Adipocyte (in vitro differentiated cells): ENCODE measurements at regions not wholly inside any gene's neighbourhood (a gene's known extent, or its start where the extent isn't known, plus 50 kb on each side); places are given as distances from the start of the nearest gene placed in this dataset.

ENCODE experiments used
- DNase-seq: peaks from one replicate; pipeline ENCODE4 v3.0.0-alpha.2; 2015; ENCODE audit warnings: low read depth
- H3K27me3 ChIP-seq: replicated peaks from 2 replicates; pipeline ENCODE4 v1.7.0; 2013; ENCODE audit warnings: mild to moderate bottlenecking, low read length, moderate library complexity; ENCODE audit not compliant: control insufficient read depth, insufficient read depth
- H3K36me3 ChIP-seq: 2 replicates; pipeline ENCODE4 v1.7.0; 2013; ENCODE audit warnings: low read length, mild to moderate bottlenecking, moderate library complexity; ENCODE audit not compliant: control insufficient read depth, insufficient read depth, severe bottlenecking
- H3K4me1 ChIP-seq: 2 replicates; pipeline ENCODE4 v1.7.0; 2013; ENCODE audit warnings: mild to moderate bottlenecking, low read length, moderate library complexity; ENCODE audit not compliant: control insufficient read depth, insufficient read depth
- H3K4me3 ChIP-seq: 2 replicates; pipeline ENCODE4 v1.7.0; 2013; ENCODE audit warnings: mild to moderate bottlenecking, low read length, moderate library complexity
- H3K9ac ChIP-seq: 2 replicates; pipeline ENCODE4 v1.7.0; 2013; ENCODE audit warnings: mild to moderate bottlenecking, low read length, moderate library complexity
- H3K9me3 ChIP-seq: 2 replicates; pipeline ENCODE4 v1.7.0; 2013; ENCODE audit warnings: mild to moderate bottlenecking, low read length, moderate library complexity; ENCODE audit not compliant: control insufficient read depth

DNA sequence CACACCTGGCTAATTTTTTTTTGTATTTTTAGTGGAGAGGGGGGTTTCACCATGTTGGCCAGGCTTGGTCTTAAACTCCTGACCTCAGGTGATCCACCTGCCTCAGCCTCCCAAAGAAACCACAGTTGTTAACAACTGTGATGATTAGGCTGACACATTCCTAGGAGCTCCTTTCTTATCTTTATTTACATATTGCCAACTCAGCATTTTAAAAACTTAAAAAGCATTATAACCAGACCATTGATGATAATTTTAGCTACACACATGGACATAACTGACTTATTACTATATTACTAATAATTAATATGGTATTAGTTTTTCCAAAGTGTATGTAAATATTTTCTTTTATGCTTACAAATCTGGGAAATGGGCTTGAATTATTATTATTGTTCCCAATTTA lies 82.9 kb upstream of the FAT3 start:
- H3K36me3 ChIP-seq: no peaks in the 10 kb centered on the region
- DNase-seq: no peak
- H3K4me1 ChIP-seq: no peaks in the 10 kb centered on the region
- no peak overlapping the region for H3K9ac ChIP-seq
- H3K9me3 ChIP-seq: no peaks in the 10 kb centered on the region
- no peaks in the 10 kb centered on the region for H3K27me3 ChIP-seq
- H3K4me3 ChIP-seq: no peak overlapping the region

DNA sequence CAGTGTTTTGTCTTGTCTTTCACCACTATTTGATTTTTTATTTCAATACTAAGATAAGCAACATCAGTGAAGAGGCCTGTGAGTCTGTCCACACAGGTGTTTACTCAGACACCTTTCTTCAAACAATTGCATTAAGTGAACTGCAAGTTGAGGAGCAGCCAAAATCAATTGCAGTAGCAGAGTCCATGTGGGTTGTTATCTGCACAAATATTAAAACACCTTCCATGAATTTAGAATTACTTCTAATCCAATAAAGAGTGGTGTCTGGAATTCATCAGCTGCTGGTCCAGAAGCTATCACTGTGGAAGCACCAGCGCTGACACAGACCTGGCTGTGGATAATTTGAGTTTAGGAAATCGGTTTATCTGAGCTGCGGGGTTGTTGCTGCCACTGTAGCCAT lies 83.5 kb upstream of the FAT3 start:
- Histone ChIP-seq H3K4me3 (no peak overlapping the region), H3K9ac (no peak overlapping the region), H3K36me3 (no peaks in the 10 kb centered on the region), H3K4me1 (no peaks in the 10 kb centered on the region), H3K27me3 (no peaks in the 10 kb centered on the region), H3K9me3 (no peaks in the 10 kb centered on the region)
- no peak for DNase-seq

DNA sequence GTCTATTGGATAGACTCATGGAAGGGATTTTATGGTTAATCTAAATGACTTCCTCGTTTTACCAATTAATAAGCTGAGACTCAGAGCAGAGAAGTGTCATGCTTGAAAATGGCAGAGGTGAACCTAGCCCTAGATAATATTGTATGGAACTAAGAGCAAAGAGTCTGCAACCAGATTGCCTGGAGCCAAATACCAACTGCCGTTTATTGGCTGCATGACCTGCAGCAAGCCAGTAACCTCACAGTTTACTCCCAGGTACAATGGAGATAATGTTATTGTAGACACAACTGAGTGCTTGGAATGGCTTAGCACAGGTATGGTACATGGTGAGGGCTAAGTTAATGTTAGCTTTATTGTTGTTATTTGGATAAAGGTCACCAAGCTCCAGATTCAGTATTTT lies 84.6 kb upstream of the FAT3 start:
- H3K9ac ChIP-seq: no peak overlapping the region
- no peaks in the 10 kb centered on the region for H3K9me3 ChIP-seq
- no peaks in the 10 kb centered on the region for H3K36me3 ChIP-seq
- no peak overlapping the region for H3K4me3 ChIP-seq
- no peaks in the 10 kb centered on the region for H3K4me1 ChIP-seq
- H3K27me3 ChIP-seq: no peaks in the 10 kb centered on the region
- DNase-seq: no peak

DNA sequence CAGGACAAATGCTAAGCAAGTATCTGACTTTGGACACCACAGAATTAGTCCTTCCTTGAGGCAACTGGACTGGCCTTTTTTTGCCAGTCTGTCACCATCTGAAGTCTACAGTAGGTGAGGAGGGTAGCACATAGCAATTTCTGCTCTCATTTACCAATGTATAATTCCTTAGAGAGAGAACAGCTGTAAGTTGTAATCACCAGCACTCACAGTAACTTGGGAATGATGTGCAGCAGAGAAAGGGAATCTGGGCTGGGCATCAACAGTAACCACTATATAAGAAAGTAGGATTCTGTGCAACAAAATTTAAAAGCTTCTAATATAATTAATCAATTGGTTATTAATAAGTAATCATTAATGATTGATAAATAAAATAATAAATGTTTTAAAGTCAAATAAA lies 86.3 kb upstream of the FAT3 start:
- Histone ChIP-seq H3K4me3 (no peak overlapping the region), H3K36me3 (no peaks in the 10 kb centered on the region), H3K9me3 (no peaks in the 10 kb centered on the region), H3K9ac (no peak overlapping the region), H3K27me3 (no peaks in the 10 kb centered on the region), H3K4me1 (no peaks in the 10 kb centered on the region)
- no peak for DNase-seq

DNA sequence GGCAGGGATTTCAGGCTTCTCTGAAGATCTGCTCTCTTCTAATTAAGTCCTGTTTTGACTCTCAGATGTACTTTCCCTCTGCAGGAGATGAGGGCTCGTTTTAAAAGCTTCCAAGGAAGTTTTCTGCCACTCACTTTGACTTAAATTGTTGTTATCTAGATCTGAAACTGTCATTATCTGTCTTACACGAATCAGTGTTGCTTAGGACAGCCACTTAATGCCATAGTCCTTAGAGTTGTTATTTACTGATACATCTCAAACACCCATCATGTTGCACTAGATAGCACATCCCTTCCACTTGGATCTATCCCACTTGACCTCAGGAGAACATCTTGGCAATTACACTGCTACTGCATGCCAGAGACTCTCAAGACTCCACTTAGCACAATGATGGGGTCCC lies 86.9 kb upstream of the FAT3 start:
- H3K36me3 ChIP-seq: no peaks in the 10 kb centered on the region
- H3K4me3 ChIP-seq: no peak overlapping the region
- H3K4me1 ChIP-seq: no peaks in the 10 kb centered on the region
- no peaks in the 10 kb centered on the region for H3K9me3 ChIP-seq
- no peak for DNase-seq
- no peak overlapping the region for H3K9ac ChIP-seq
- no peaks in the 10 kb centered on the region for H3K27me3 ChIP-seq

DNA sequence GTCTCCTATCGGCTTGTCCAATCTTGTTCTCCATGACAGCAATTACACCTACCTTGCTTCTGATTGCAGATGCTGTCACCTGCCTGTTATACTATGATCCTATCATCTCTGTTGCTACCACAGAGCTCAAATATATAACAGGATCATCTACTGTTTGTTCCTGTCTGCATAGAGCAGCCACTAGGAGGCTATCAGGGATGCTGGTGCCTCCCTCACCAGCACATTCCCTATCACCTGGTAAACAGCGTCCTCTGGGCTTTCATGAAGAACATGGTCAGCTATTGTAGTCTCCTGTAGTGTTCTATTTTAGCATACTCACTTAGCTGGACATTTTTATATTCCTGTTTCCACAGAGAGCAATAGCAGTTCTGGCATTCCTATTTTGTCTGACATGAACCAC lies 87.8 kb upstream of the FAT3 start:
- DNase-seq: no peak
- no peaks in the 10 kb centered on the region for H3K27me3 ChIP-seq
- H3K4me3 ChIP-seq: no peak overlapping the region
- peaks cover 1% of the 10 kb centered on the region for H3K4me1 ChIP-seq
- H3K36me3 ChIP-seq: no peaks in the 10 kb centered on the region
- no peaks in the 10 kb centered on the region for H3K9me3 ChIP-seq
- no peak overlapping the region for H3K9ac ChIP-seq

DNA sequence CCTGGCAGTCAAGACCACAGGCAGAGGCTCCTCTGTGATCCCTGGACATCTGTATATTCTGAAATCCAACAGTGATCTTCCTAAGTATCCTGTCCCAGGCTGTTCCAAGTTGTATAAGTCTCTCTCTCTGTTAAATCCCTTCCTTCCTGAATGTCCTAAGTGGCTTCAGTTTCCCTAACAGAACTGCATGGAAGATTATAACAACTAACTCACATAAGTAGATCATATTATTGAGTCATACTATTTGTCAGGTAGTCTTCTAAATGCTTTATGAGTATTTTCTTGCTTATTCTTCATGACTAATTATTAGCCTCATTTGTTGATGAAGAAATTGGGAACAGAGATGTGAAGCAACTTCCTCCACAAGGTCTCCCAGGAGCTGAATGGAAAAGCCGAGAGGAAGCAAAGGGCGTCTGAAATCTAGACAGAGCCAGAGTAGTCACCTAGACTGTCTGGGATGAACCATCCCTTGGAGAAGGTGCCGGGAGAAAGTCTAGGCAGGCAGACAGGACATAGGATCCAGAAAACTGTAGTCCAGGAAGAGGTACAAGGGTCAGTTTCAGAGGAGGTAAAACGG lies 93.2 kb upstream of the FAT3 start:
- Histone ChIP-seq H3K36me3 (no peaks in the 10 kb centered on the region), H3K4me1 (peaks cover 23% of the 10 kb centered on the region), H3K27me3 (no peaks in the 10 kb centered on the region), H3K9me3 (no peaks in the 10 kb centered on the region), H3K4me3 (no peak overlapping the region), H3K9ac (no peak overlapping the region)
- no peak for DNase-seq

DNA sequence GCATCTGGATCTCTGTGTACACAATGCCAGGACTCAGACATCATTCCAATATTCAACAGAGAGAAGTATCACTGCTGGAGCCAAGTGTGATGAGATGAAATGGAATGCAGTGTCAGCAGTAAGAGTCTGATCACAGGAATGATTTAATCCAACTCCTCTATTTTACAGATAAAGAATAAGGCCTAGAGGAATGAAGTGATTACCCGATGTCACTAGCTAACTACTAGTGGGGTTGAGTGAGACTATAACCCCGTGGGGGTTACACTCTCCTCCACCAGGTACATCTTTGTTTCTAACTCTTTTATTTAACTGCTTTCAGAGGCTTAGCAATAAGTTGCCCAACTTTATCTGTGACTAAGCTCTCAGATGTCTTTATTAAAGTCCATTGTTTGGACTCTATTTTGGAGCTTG lies 94.2 kb upstream of the FAT3 start:
- Histone ChIP-seq H3K9me3 (no peaks in the 10 kb centered on the region), H3K27me3 (no peaks in the 10 kb centered on the region), H3K4me1 (peaks cover 23% of the 10 kb centered on the region), H3K4me3 (no peak overlapping the region), H3K9ac (no peak overlapping the region), H3K36me3 (no peaks in the 10 kb centered on the region)
- no peak for DNase-seq

DNA sequence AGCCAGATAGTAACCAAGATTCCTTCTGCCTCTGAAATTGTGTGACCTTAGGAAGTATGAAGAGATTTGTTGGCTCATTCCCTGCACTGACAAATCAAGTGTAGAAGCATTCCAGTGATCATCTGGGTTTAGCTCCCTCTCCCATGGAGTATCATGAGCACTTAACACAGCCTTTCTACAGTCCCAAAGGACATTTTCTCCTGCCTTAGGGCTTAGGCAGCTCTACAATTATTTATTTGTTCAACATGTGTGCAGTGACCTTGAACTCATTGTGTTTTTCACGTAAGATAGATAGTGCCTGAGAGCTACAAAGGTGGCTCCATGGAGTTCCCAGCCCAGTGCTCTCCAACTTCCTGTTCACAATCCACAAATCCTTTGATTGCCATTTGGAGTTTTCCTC lies 94.8 kb upstream of the FAT3 start:
- Histone ChIP-seq H3K27me3 (no peaks in the 10 kb centered on the region), H3K4me1 (peaks cover 23% of the 10 kb centered on the region), H3K9ac (no peak overlapping the region), H3K4me3 (no peak overlapping the region), H3K9me3 (no peaks in the 10 kb centered on the region), H3K36me3 (no peaks in the 10 kb centered on the region)
- no peak for DNase-seq

DNA sequence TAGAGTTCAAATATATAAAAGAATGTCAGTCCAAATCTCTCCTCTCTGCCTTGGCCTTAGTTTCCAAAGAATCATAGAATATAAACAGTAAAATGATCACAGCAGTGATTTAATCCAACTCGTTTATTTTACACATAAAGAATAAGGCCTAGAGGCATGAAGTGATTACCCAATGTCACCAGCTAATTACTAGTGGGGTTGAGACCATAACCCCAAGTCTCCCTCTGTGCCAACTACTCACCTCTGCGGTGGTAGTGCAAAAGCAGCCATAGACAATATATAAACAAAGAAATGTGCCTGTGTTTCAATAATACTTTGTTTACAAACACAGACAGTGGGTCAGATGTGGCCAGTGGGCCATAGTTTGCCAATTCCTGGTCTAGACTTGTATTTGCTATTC lies 96.6 kb upstream of the FAT3 start:
- Histone ChIP-seq H3K36me3 (no peaks in the 10 kb centered on the region), H3K4me1 (peaks cover 23% of the 10 kb centered on the region), H3K9me3 (no peaks in the 10 kb centered on the region), H3K27me3 (no peaks in the 10 kb centered on the region), H3K4me3 (no peak overlapping the region), H3K9ac (no peak overlapping the region)
- DNase-seq: no peak

DNA sequence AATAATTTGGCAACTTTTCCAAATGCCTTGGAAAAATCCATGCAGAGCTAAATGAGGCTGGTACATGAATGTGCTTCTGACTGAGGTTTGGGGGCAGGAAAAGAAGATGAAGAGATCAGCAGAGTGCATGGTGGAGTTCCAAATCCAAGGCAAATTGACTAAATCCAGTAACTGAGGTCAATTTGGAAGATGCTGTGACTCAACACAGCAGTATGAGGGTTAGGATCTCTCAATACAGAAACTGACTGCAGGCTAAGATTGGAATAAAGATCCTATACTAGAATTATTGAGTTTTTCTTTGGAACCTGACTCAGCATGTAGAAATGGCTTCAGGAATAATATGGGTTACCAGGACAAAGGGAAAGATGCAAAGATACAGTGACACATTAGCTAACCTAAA lies 99.3 kb upstream of the FAT3 start:
- no peak overlapping the region for H3K9ac ChIP-seq
- H3K4me3 ChIP-seq: no peak overlapping the region
- DNase-seq: no peak
- H3K4me1 ChIP-seq: peaks cover 7% of the 10 kb centered on the region
- H3K36me3 ChIP-seq: no peaks in the 10 kb centered on the region
- no peaks in the 10 kb centered on the region for H3K9me3 ChIP-seq
- H3K27me3 ChIP-seq: no peaks in the 10 kb centered on the region

DNA sequence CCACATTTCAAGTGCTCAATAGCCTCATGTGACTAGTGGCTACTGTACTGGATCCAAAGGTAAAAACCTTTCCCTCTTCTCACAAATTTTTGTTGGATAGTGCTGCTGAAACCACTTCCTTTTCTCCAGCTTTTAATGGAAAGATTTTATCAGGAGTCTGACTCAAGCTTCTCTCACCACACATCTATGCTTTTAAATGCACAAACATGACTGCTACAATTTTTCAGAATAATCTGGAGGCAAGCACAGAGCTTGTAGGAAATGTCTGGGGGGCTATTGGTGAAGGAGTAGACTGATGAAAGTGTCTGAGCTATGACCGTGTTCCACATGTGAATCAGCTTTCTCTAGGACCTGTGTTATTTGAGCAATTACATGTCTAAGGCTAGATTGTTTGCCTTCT lies 101.1 kb upstream of the FAT3 start:
- Histone ChIP-seq H3K4me3 (no peak overlapping the region), H3K27me3 (no peaks in the 10 kb centered on the region), H3K4me1 (no peaks in the 10 kb centered on the region), H3K36me3 (no peaks in the 10 kb centered on the region), H3K9ac (no peak overlapping the region), H3K9me3 (peaks cover 12% of the 10 kb centered on the region)
- DNase-seq: no peak
